HCT116 (cell line): ENCODE measurements at regions not wholly inside any gene's neighbourhood (a gene's known extent, or its start where the extent isn't known, plus 50 kb on each side); places are given as distances from the start of the nearest gene placed in this dataset.
"Not testable (repeated sequence)": the region's sequence is repeated elsewhere in the genome, so short reads cannot be mapped to it uniquely, and the experiment has no call there.

Experiments used
- ATAC-seq: fragments of 200-7000 bp; cut with Tn5 transposase; 2 replicates; pipeline ENCODE4 v1.9.1; 2020; ENCODE audit warnings: mild to moderate bottlenecking, moderate library complexity
- BruUV-seq: library from RNA; stranded (reverse); fragments of 400-500 nt; replicated peaks from 2 replicates; lab custom pipeline; 2021; lab: Mats Ljungman, UMichigan
- CTCF ChIA-PET: fragments of 300-600 bp; sonication (Branson Sonifier 250); formaldehyde crosslinking; loops from one replicate; lab custom pipeline; 2021; ENCODE audit warnings: antibody characterized with exemption; lab: Charles Lee
- POLR2A ChIA-PET: fragments of 300-600, 350-600 bp; sonication (Branson Sonifier 250); formaldehyde crosslinking; loops from one replicate; lab custom pipeline; 2021; ENCODE audit warnings: antibody characterized with exemption; lab: Charles Lee
- RAD21 ChIA-PET, 2 experiments: fragments of 300-600 bp; sonication (Branson Sonifier 250); formaldehyde crosslinking; loops; one replicate each; lab custom pipeline; 2023; ENCODE audit warnings: low total read pairs in 2 of 2; ENCODE audit not compliant: uncharacterized antibody in 2 of 2, unreplicated experiment in 2 of 2, low non-redundant PET in 1 of 2; lab: Charles Lee
- DNase-seq: peaks from one replicate; pipeline ENCODE4 v3.0.0-alpha.2; 2010; ENCODE audit warnings: low read depth, low spot score
- H2AFZ ChIP-seq: fragments of 200-600 bp; shearing (Covaris generic), sonication (generic); 2 replicates; pipeline ENCODE4 v1.6.1; 2017; ENCODE audit warnings: low read depth, mixed run types, mixed read lengths, antibody characterized with exemption, low read length; ENCODE audit not compliant: poor library complexity, severe bottlenecking
- H3K27ac ChIP-seq: 2 replicates; pipeline ENCODE4 v1.5.1; 2012; ENCODE audit warnings: low read depth, low read length
- H3K27me3 ChIP-seq: fragments of 200-600 bp; sonication (generic); 2 replicates; pipeline ENCODE4 v1.6.1; 2016; ENCODE audit warnings: mixed run types, low read length, mixed read lengths; ENCODE audit not compliant: insufficient read depth
- H3K36me3 ChIP-seq, 2 experiments: fragments of 200-500 bp in 1 of 2; fragments of 200-600 bp in 1 of 2; sonication (Bioruptor generic) in 1 of 2; sonication (generic) in 1 of 2; 2 replicates each; pipeline versions ENCODE4 v1.5.1 to v1.6.1; 2014 to 2016; ENCODE audit warnings: low read length in 2 of 2, inconsistent platforms in 1 of 2, mixed read lengths in 1 of 2, mixed run types in 1 of 2; ENCODE audit not compliant: insufficient read depth in 2 of 2, control insufficient read depth in 1 of 2
- H3K4me1 ChIP-seq, 2 experiments: fragments of 200-600 bp in 1 of 2; sonication (generic) in 1 of 2; 2 replicates each; pipeline versions ENCODE4 v1.5.1 to v1.6.1; 2012 to 2017; ENCODE audit warnings: low read length in 2 of 2, inconsistent platforms in 1 of 2, mild to moderate bottlenecking in 1 of 2, mixed read lengths in 1 of 2, mixed run types in 1 of 2, moderate library complexity in 1 of 2; ENCODE audit not compliant: insufficient read depth in 2 of 2, control insufficient read depth in 1 of 2
- H3K4me2 ChIP-seq: fragments of 200-600 bp; sonication (generic); 2 replicates; pipeline ENCODE4 v1.6.1; 2017; ENCODE audit warnings: mixed run types, low read length, mixed read lengths
- H3K4me3 ChIP-seq, 2 experiments: fragments of 200-600 bp in 1 of 2; sonication (generic) in 1 of 2; replicated peaks in 1 of 2; 2 replicates each; pipeline ENCODE4 v1.5.1; 2011 to 2016; ENCODE audit warnings: low read length in 2 of 2, control low read depth in 1 of 2, low read depth in 1 of 2, mild to moderate bottlenecking in 1 of 2, mixed read lengths in 1 of 2, mixed run types in 1 of 2
- H3K79me2 ChIP-seq: fragments of 200-600 bp; sonication (generic); 2 replicates; pipeline ENCODE4 v1.6.1; 2017; ENCODE audit warnings: mild to moderate bottlenecking, mixed run types, low read length, moderate library complexity, mixed read lengths; ENCODE audit not compliant: insufficient read depth
- H3K9ac ChIP-seq: fragments of 200-600 bp; sonication (generic); 2 replicates; pipeline ENCODE4 v1.6.1; 2016; ENCODE audit warnings: low read length, mixed read lengths
- H3K9me2 ChIP-seq: fragments of 200-600 bp; sonication (generic), shearing (Covaris generic); 2 replicates; pipeline ENCODE4 v1.6.1; 2017; ENCODE audit warnings: mixed run types, mild to moderate bottlenecking, moderate library complexity; ENCODE audit not compliant: insufficient read depth
- H3K9me3 ChIP-seq, 2 experiments: fragments of 200-500 bp in 1 of 2; fragments of 200-600 bp in 1 of 2; sonication (Bioruptor generic) in 1 of 2; sonication (generic) in 1 of 2; 2 replicates each; pipeline ENCODE4 v1.6.1; 2014 to 2017; ENCODE audit warnings: low read length in 2 of 2, mixed read lengths in 2 of 2, inconsistent platforms in 1 of 2, low read depth in 1 of 2, mild to moderate bottlenecking in 1 of 2, mixed run types in 1 of 2, moderate library complexity in 1 of 2; ENCODE audit not compliant: control insufficient read depth in 1 of 2, insufficient read depth in 1 of 2
- H4K20me1 ChIP-seq: fragments of 200-600 bp; sonication (generic), shearing (Covaris generic); 2 replicates; pipeline ENCODE4 v1.6.1; 2017; ENCODE audit warnings: mixed run types, mild to moderate bottlenecking, moderate library complexity; ENCODE audit not compliant: insufficient read depth
- intact Hi-C: fragments of 100-400 bp; cut with micrococcal nuclease; formaldehyde crosslinking; loops from 2 replicates; pipeline ENCODE4 v1.10.0; 2022

- RAD21 ChIA-PET, H3K36me3 ChIP-seq, H2AFZ ChIP-seq, H3K9ac ChIP-seq, BruUV-seq, H3K4me3 ChIP-seq, POLR2A ChIA-PET, H4K20me1 ChIP-seq, intact Hi-C loops, H3K4me1 ChIP-seq, H3K9me2 ChIP-seq, ATAC-seq, H3K9me3 ChIP-seq, H3K4me2 ChIP-seq, H3K27ac ChIP-seq, CTCF ChIA-PET, DNase-seq, H3K79me2 ChIP-seq, H3K27me3 ChIP-seq: not testable (repeated sequence)
Observed at GRCh38 chr2:89986532-89986931, 1295.1 kb downstream of the RPIA start.

GRCh38 chr2:89996779-89997178 is 1305.3 kb downstream of the RPIA start:
- POLR2A ChIA-PET, ATAC-seq, H3K9me3 ChIP-seq, BruUV-seq, H3K79me2 ChIP-seq, H3K27ac ChIP-seq, H3K9ac ChIP-seq, H3K4me3 ChIP-seq, RAD21 ChIA-PET, DNase-seq, H2AFZ ChIP-seq, H3K4me1 ChIP-seq, H4K20me1 ChIP-seq, H3K27me3 ChIP-seq, H3K36me3 ChIP-seq, H3K9me2 ChIP-seq, CTCF ChIA-PET, intact Hi-C loops, H3K4me2 ChIP-seq: not testable (repeated sequence)

GRCh38 chr2:90004553-90004952 is 1313.1 kb downstream of the RPIA start:
- H3K27me3 ChIP-seq, POLR2A ChIA-PET, H3K9me3 ChIP-seq, H3K4me3 ChIP-seq, H3K79me2 ChIP-seq, BruUV-seq, H3K4me2 ChIP-seq, H3K36me3 ChIP-seq, RAD21 ChIA-PET, H3K4me1 ChIP-seq, H2AFZ ChIP-seq, H4K20me1 ChIP-seq, DNase-seq, H3K27ac ChIP-seq, ATAC-seq, CTCF ChIA-PET, intact Hi-C loops, H3K9ac ChIP-seq, H3K9me2 ChIP-seq: not testable (repeated sequence)

GRCh38 chr2:90010442-90011100 is 1319.1 kb downstream of the RPIA start:
- RAD21 ChIA-PET, ATAC-seq, H4K20me1 ChIP-seq, H3K4me2 ChIP-seq, H3K27me3 ChIP-seq, H2AFZ ChIP-seq, CTCF ChIA-PET, H3K9me3 ChIP-seq, H3K36me3 ChIP-seq, H3K4me1 ChIP-seq, H3K4me3 ChIP-seq, POLR2A ChIA-PET, H3K9me2 ChIP-seq, H3K27ac ChIP-seq, H3K79me2 ChIP-seq, BruUV-seq, H3K9ac ChIP-seq, DNase-seq, intact Hi-C loops: not testable (repeated sequence)
